Naive thymus-derived CD8-positive, alpha-beta T cell (primary cell): ENCODE measurements at regions not wholly inside any gene's neighbourhood (a gene's known extent, or its start where the extent isn't known, plus 50 kb on each side); places are given as distances from the start of the nearest gene placed in this dataset.
"Not testable (repeated sequence)": the region's sequence is repeated elsewhere in the genome, so short reads cannot be mapped to it uniquely, and the experiment has no call there.

ENCODE experiments used
- ATAC-seq, 2 donors: fragments of 150-1000 bp; cut with Tn5 transposase in 1 of 2; sonication (Bioruptor Pico), chemical (Tn5 transposase) in 1 of 2; 1 replicate in 1 of 2; 2 replicates in 1 of 2; pipeline ENCODE4 v1.10.0; 2021; ENCODE audit warnings: mild to moderate bottlenecking in 2 of 2, moderate library complexity in 2 of 2
- POLR2A ChIA-PET: fragments of 350-600 bp; sonication (Branson Sonifier 250); formaldehyde crosslinking; loops from one replicate; lab custom pipeline; 2021; ENCODE audit warnings: antibody characterized with exemption; lab: Charles Lee
- DNase-seq, 10 donors: peaks; one replicate each; pipeline versions ENCODE4 v3.0.0 to v3.0.0-alpha.2; 2020 to 2022
- H3K27ac Mint-ChIP-seq, 10 donors: one replicate each; pipeline ENCODE4 v1.8.0; 2020 to 2022; ENCODE audit warnings: mild to moderate bottlenecking in 10 of 10, mixed read lengths in 10 of 10, moderate library complexity in 4 of 10, inconsistent platforms in 1 of 10
- H3K27me3 Mint-ChIP-seq, 5 donors: one replicate each; pipeline ENCODE4 v1.8.0; 2021 to 2022; ENCODE audit warnings: mixed read lengths in 5 of 5
- H3K36me3 Mint-ChIP-seq, 3 donors: one replicate each; pipeline ENCODE4 v1.8.0; 2020 to 2022; ENCODE audit warnings: mixed read lengths in 3 of 3, mild to moderate bottlenecking in 2 of 3, inconsistent platforms in 1 of 3
- H3K4me1 Mint-ChIP-seq, 4 donors: one replicate each; pipeline ENCODE4 v1.8.0; 2021 to 2022; ENCODE audit warnings: mixed read lengths in 4 of 4
- H3K4me3 Mint-ChIP-seq, 10 donors: one replicate each; pipeline ENCODE4 v1.8.0; 2020 to 2022; ENCODE audit warnings: mild to moderate bottlenecking in 10 of 10, mixed read lengths in 10 of 10, moderate library complexity in 6 of 10, inconsistent platforms in 1 of 10
- H3K9me3 Mint-ChIP-seq, 9 donors: one replicate each; pipeline ENCODE4 v1.8.0; 2020 to 2022; ENCODE audit warnings: mixed read lengths in 9 of 9, mild to moderate bottlenecking in 3 of 9, inconsistent platforms in 1 of 9, moderate library complexity in 1 of 9

GRCh38 chr17:78305801-78306200 lies 54.1 kb downstream of the SOCS3 start:
- POLR2A ChIA-PET: interaction anchor here (1.0 kb wide), 1 partner anchor 11 kb away, joined by 3 read pairs; no protein-coding TSS in a partner anchor

GRCh38 chr17:78304549-78305037 lies 55.3 kb downstream of the SOCS3 start:
- POLR2A ChIA-PET: interaction anchor here (1.3 to 1.8 kb wide), 2 partner anchors 9 to 10 kb away, joined by 3 to 10 read pairs; no protein-coding TSS in a partner anchor
- H3K4me3 Mint-ChIP-seq: no peak overlapping the region
- no peaks in the 10 kb centered on the region for H3K27me3 Mint-ChIP-seq
- no peaks in the 10 kb centered on the region for H3K36me3 Mint-ChIP-seq
- H3K27ac Mint-ChIP-seq: peak overlapping the region in 1 of 10 donors; percentile 9
- H3K9me3 Mint-ChIP-seq: peaks cover 0 to 6% (median 0%) of the 10 kb centered on the region in 9 donors
- DNase-seq (no peak), ATAC-seq (no peak)
- peaks cover 2 to 6% (median 6%) of the 10 kb centered on the region in 4 donors for H3K4me1 Mint-ChIP-seq

More at GRCh38 chr17:78305801-78306200, 54.1 kb downstream of the SOCS3 start:
- H3K4me1 Mint-ChIP-seq: peaks cover 2 to 6% (median 5%) of the 10 kb centered on the region in 4 donors
- no peaks in the 10 kb centered on the region for H3K36me3 Mint-ChIP-seq
- H3K27me3 Mint-ChIP-seq: no peaks in the 10 kb centered on the region
- peaks cover 0 to 6% (median 0%) of the 10 kb centered on the region in 9 donors for H3K9me3 Mint-ChIP-seq
- no peak overlapping the region for H3K27ac Mint-ChIP-seq
- no peak for DNase-seq
- no peak overlapping the region for H3K4me3 Mint-ChIP-seq
- no peak for ATAC-seq

- H3K27ac Mint-ChIP-seq: no peak overlapping the region
- no peak for ATAC-seq
- peaks cover 2 to 6% (median 6%) of the 10 kb centered on the region in 4 donors for H3K4me1 Mint-ChIP-seq
- POLR2A ChIA-PET: no interaction called here
- DNase-seq: no peak
- peaks cover 0 to 6% (median 0%) of the 10 kb centered on the region in 9 donors for H3K9me3 Mint-ChIP-seq
- H3K27me3 Mint-ChIP-seq: no peaks in the 10 kb centered on the region
- H3K36me3 Mint-ChIP-seq: no peaks in the 10 kb centered on the region
- H3K4me3 Mint-ChIP-seq: no peak overlapping the region
Measured at GRCh38 chr17:78302478-78302877, 57.4 kb downstream of the SOCS3 start.

- ATAC-seq: no peak
- Mint-ChIP-seq H3K27ac (no peak overlapping the region), H3K36me3 (no peaks in the 10 kb centered on the region), H3K4me1 (peaks cover 2 to 6% (median 6%) of the 10 kb centered on the region in 4 donors), H3K27me3 (no peaks in the 10 kb centered on the region), H3K4me3 (no peak overlapping the region), H3K9me3 (peaks cover 0 to 2% (median 0%) of the 10 kb centered on the region in 9 donors)
- POLR2A ChIA-PET: interaction anchor here (0.6 kb wide), 1 partner anchor 77 kb away, joined by 3 read pairs; the partner anchor contains the start of gene PGS1
- peak in 1 of 10 donors; percentile 49 for DNase-seq
Measured at GRCh38 chr17:78301821-78302213, 58.1 kb downstream of the SOCS3 start.

GRCh38 chr17:78300962-78301820 lies 58.7 kb downstream of the SOCS3 start:
- Mint-ChIP-seq H3K27ac (peak overlapping the region in 7 of 10 donors; percentile 2 to 87 (median 40)), H3K27me3 (no peaks in the 10 kb centered on the region), H3K36me3 (no peaks in the 10 kb centered on the region), H3K4me1 (peaks cover 2 to 6% (median 6%) of the 10 kb centered on the region in 4 donors), H3K9me3 (peaks cover 0 to under 1% (median 0%) of the 10 kb centered on the region in 9 donors), H3K4me3 (no peak overlapping the region)
- ATAC-seq: no peak
- POLR2A ChIA-PET: interaction anchor here (0.6 kb wide), 1 partner anchor 77 kb away, joined by 3 read pairs; the partner anchor contains the start of gene PGS1
- DNase-seq: no peak

GRCh38 chr17:78299049-78299448 lies 60.8 kb downstream of the SOCS3 start:
- ATAC-seq (no peak), DNase-seq (no peak)
- Mint-ChIP-seq H3K4me1 (peaks cover 2 to 6% (median 5%) of the 10 kb centered on the region in 4 donors), H3K36me3 (no peaks in the 10 kb centered on the region), H3K27me3 (no peaks in the 10 kb centered on the region), H3K4me3 (no peak overlapping the region), H3K27ac (peak overlapping the region in 1 of 10 donors; percentile 48), H3K9me3 (no peaks in the 10 kb centered on the region)
- POLR2A ChIA-PET: interaction anchor here (0.8 to 1.2 kb wide), 2 partner anchors 26 to 186 kb away, joined by 3 read pairs; no protein-coding TSS in a partner anchor

- DNase-seq (no peak), ATAC-seq (no peak)
- no peaks in the 10 kb centered on the region for H3K4me1 Mint-ChIP-seq
- POLR2A ChIA-PET: interaction anchor here (0.6 kb wide), 1 partner anchor 16 kb away, joined by 3 read pairs; no protein-coding TSS in a partner anchor
- H3K27ac Mint-ChIP-seq: no peak overlapping the region
- H3K27me3 Mint-ChIP-seq: no peaks in the 10 kb centered on the region
- H3K4me3 Mint-ChIP-seq: no peak overlapping the region
- H3K36me3 Mint-ChIP-seq: no peaks in the 10 kb centered on the region
- H3K9me3 Mint-ChIP-seq: no peaks in the 10 kb centered on the region
Measured at GRCh38 chr17:78294776-78295175, 63.3 kb downstream of the TMEM235 start.

- POLR2A ChIA-PET: interaction anchor here (0.6 kb wide), 1 partner anchor 16 kb away, joined by 3 read pairs; no protein-coding TSS in a partner anchor
- DNase-seq (no peak), ATAC-seq (no peak)
- no peaks in the 10 kb centered on the region for H3K36me3 Mint-ChIP-seq
- H3K4me1 Mint-ChIP-seq: no peaks in the 10 kb centered on the region
- no peaks in the 10 kb centered on the region for H3K27me3 Mint-ChIP-seq
- no peaks in the 10 kb centered on the region for H3K9me3 Mint-ChIP-seq
- H3K4me3 Mint-ChIP-seq: no peak overlapping the region
- H3K27ac Mint-ChIP-seq: peak overlapping the region in 1 of 10 donors; percentile 33
Measured at GRCh38 chr17:78294356-78294755, 62.9 kb downstream of the TMEM235 start.

GRCh38 chr17:78293151-78293550 lies 61.7 kb downstream of the TMEM235 start:
- not testable (repeated sequence) for H3K4me3 Mint-ChIP-seq, H3K36me3 Mint-ChIP-seq, ATAC-seq, H3K27me3 Mint-ChIP-seq, H3K4me1 Mint-ChIP-seq, H3K9me3 Mint-ChIP-seq, DNase-seq, H3K27ac Mint-ChIP-seq
- POLR2A ChIA-PET: interaction anchor here (1.3 kb wide), 1 partner anchor 61 kb away, joined by 3 read pairs; no protein-coding TSS in a partner anchor

GRCh38 chr17:78291944-78292910 lies 60.8 kb downstream of the TMEM235 start:
- ATAC-seq: no peak
- no peaks in the 10 kb centered on the region for H3K27me3 Mint-ChIP-seq
- POLR2A ChIA-PET: interaction anchor here (1.3 kb wide), 2 partner anchors 40 to 62 kb away, joined by 3 read pairs; no protein-coding TSS in a partner anchor
- DNase-seq: no peak
- H3K36me3 Mint-ChIP-seq: no peaks in the 10 kb centered on the region
- no peaks in the 10 kb centered on the region for H3K9me3 Mint-ChIP-seq
- no peak overlapping the region for H3K4me3 Mint-ChIP-seq
- H3K4me1 Mint-ChIP-seq: peaks cover 0 to 3% (median 0%) of the 10 kb centered on the region in 4 donors
- peak overlapping the region in 2 of 10 donors; percentile 24 to 46 for H3K27ac Mint-ChIP-seq

- no peaks in the 10 kb centered on the region for H3K36me3 Mint-ChIP-seq
- ATAC-seq (no peak), DNase-seq (no peak)
- no peaks in the 10 kb centered on the region for H3K27me3 Mint-ChIP-seq
- no peak overlapping the region for H3K27ac Mint-ChIP-seq
- POLR2A ChIA-PET: interaction anchor here (1.1 to 1.3 kb wide), 3 partner anchors 53 to 77 kb away, joined by 3 to 8 read pairs (median 5); partner anchors contain the start of gene SOCS3
- H3K9me3 Mint-ChIP-seq: no peaks in the 10 kb centered on the region
- peaks cover 0 to 3% (median 0%) of the 10 kb centered on the region in 4 donors for H3K4me1 Mint-ChIP-seq
- H3K4me3 Mint-ChIP-seq: no peak overlapping the region
Measured at GRCh38 chr17:78290721-78291120, 59.3 kb downstream of the TMEM235 start.
